A549 (cell line): ENCODE measurements at regions not wholly inside any gene's neighbourhood (a gene's known extent, or its start where the extent isn't known, plus 50 kb on each side); places are given as distances from the start of the nearest gene placed in this dataset.

Experiments used
- ATAC-seq, 2 experiments: fragments of 200-7000 bp in 1 of 2; fragments of >200 bp in 1 of 2; cut with Nextera tagmentation in 1 of 2; cut with Tn5 transposase in 1 of 2; 3 replicates each; pipeline versions ENCODE4 v1.8.0 to v1.9.1; 2018 to 2020; ENCODE audit warnings: mild to moderate bottlenecking in 1 of 2, moderate library complexity in 1 of 2
- CTCF ChIA-PET: fragments of 300-600 bp; sonication (Branson Sonifier 250); formaldehyde crosslinking; extraction: SDS; loops from one replicate; lab custom pipeline; 2021; ENCODE audit warnings: antibody characterized with exemption, inconsistent platforms; lab: Yijun Ruan, JAX
- POLR2A ChIA-PET: fragments of 350-600 bp; formaldehyde crosslinking; extraction: SDS; loops from one replicate; lab custom pipeline; 2021; ENCODE audit warnings: antibody characterized with exemption, inconsistent platforms; lab: Yijun Ruan, JAX
- DNase-seq, 2 experiments: peaks; one replicate each; pipeline versions ENCODE4 v3.0.0 to v3.0.0-alpha.2; 2011 to 2016; ENCODE audit warnings: low read depth in 1 of 2, low spot score in 1 of 2
- FAIRE-seq: peaks from 2 replicates; lab custom pipeline; 2011; peaks lifted over from hg19 to GRCh38; lab: Jason Lieb, UNC
- H3K27ac ChIP-seq, 2 experiments: fragments of >200 bp; sonication (Bioruptor Twin); formaldehyde crosslinking; 3 replicates each; pipeline ENCODE4 v1.5.1; 2016 to 2017
- H3K4me1 ChIP-seq: fragments of >200 bp; sonication (Bioruptor Twin); formaldehyde crosslinking; 3 replicates; pipeline ENCODE4 v1.6.1; 2016
- H3K4me2 ChIP-seq: fragments of >200 bp; sonication (Bioruptor Twin); formaldehyde crosslinking; 3 replicates; pipeline ENCODE4 v1.6.1; 2016
- H3K4me3 ChIP-seq: fragments of >200 bp; sonication (Bioruptor Twin); formaldehyde crosslinking; 3 replicates; pipeline ENCODE4 v1.5.1; 2016
- H3K9me3 ChIP-seq: fragments of >200 bp; sonication (Bioruptor Twin); formaldehyde crosslinking; 3 replicates; pipeline ENCODE4 v1.6.1; 2016
- ATOH8 ChIP-seq: fragments of 250-450 bp; sonication (Bioruptor Pico); IDR thresholded peaks from 2 replicates; pipeline ENCODE4 v1.5.0; 2020; ENCODE audit warnings: low read depth, mild to moderate bottlenecking, moderate library complexity
- BHLHE40 ChIP-seq: IDR thresholded peaks from 2 replicates; pipeline ENCODE4 v1.6.1; 2012; ENCODE audit warnings: low read depth, low read length, inconsistent platforms
- CBX2 ChIP-seq: fragments of 200-600 bp; sonication (generic); IDR thresholded peaks from 2 replicates; pipeline ENCODE4 v1.6.1; 2016; ENCODE audit warnings: low read depth, mild to moderate bottlenecking, borderline replicate concordance
- CEBPB ChIP-seq, 2 experiments: fragments of >200 bp in 1 of 2; sonication (Bioruptor Twin) in 1 of 2; formaldehyde crosslinking in 1 of 2; IDR thresholded peaks; 2 replicates each; pipeline ENCODE4 v1.6.1; 2012 to 2016
- CHD4 ChIP-seq: fragments of 200-600 bp; sonication (generic); IDR thresholded peaks from 2 replicates; pipeline ENCODE4 v1.6.1; 2016; ENCODE audit warnings: antibody characterized with exemption, mild to moderate bottlenecking, borderline replicate concordance
- EHMT2 ChIP-seq: fragments of 200-600 bp; sonication (generic); IDR thresholded peaks from 2 replicates; pipeline ENCODE4 v1.6.1; 2016; ENCODE audit warnings: antibody characterized with exemption, low read depth, mild to moderate bottlenecking, moderate library complexity
- EP300 ChIP-seq, 2 experiments: fragments of >200 bp; sonication (Bioruptor Twin); formaldehyde crosslinking; IDR thresholded peaks; 2 replicates in 1 of 2; 3 replicates in 1 of 2; pipeline ENCODE4 v1.6.1; 2016 to 2017
- ESRRA ChIP-seq: fragments of 150-350 bp; IDR thresholded peaks from 2 replicates; pipeline ENCODE4 v1.6.1; 2014; ENCODE audit warnings: mild to moderate bottlenecking, low read length, borderline replicate concordance
- FOSL2 ChIP-seq, 2 experiments: fragments of 450-650 bp in 1 of 2; fragments of >200 bp in 1 of 2; sonication (Bioruptor Twin) in 1 of 2; formaldehyde crosslinking; IDR thresholded peaks; 2 replicates each; pipeline versions ENCODE4 v1.5.0 to v1.6.1; 2016 to 2020; ENCODE audit warnings: mild to moderate bottlenecking in 1 of 2, moderate library complexity in 1 of 2
- HOXA7 ChIP-seq: fragments of 250-450 bp; sonication (Bioruptor Pico); IDR thresholded peaks from 2 replicates; pipeline ENCODE4 v1.5.0; 2020; ENCODE audit warnings: mild to moderate bottlenecking, moderate library complexity
- HOXB13 ChIP-seq: fragments of 250-450 bp; sonication (Bioruptor Pico); IDR thresholded peaks from 2 replicates; pipeline ENCODE4 v1.5.0; 2020; ENCODE audit warnings: low read depth, mild to moderate bottlenecking, moderate library complexity
- KDM5A ChIP-seq: fragments of 200-600 bp; sonication (generic); IDR thresholded peaks from 2 replicates; pipeline ENCODE4 v1.6.1; 2016; ENCODE audit warnings: antibody characterized with exemption, mild to moderate bottlenecking
- MAFK ChIP-seq: fragments of 450-650 bp; IDR thresholded peaks from 2 replicates; pipeline ENCODE4 v1.6.1; 2014; ENCODE audit not compliant: partially characterized antibody
- MAZ ChIP-seq: fragments of 150-350 bp; IDR thresholded peaks from 2 replicates; pipeline ENCODE4 v1.6.1; 2014; ENCODE audit warnings: antibody characterized with exemption, low read depth, low read length, borderline replicate concordance
- MYC ChIP-seq: IDR thresholded peaks from 2 replicates; pipeline ENCODE4 v1.6.1; 2012; ENCODE audit warnings: mild to moderate bottlenecking, inconsistent platforms, low read length, improper control_type of control experiment, borderline replicate concordance
- POLR2A ChIP-seq: IDR thresholded peaks from 2 replicates; pipeline ENCODE4 v1.6.1; 2012; ENCODE audit warnings: mild to moderate bottlenecking, low read length
- POLR2AphosphoS2 ChIP-seq: conservative IDR thresholded peaks from 2 replicates; pipeline ENCODE4 v1.6.1; 2012; ENCODE audit warnings: low read length, improper control_type of control experiment, inconsistent platforms
- RAD21 ChIP-seq, 2 experiments: fragments of >200 bp in 1 of 2; sonication (Bioruptor Twin) in 1 of 2; formaldehyde crosslinking in 1 of 2; IDR thresholded peaks in 1 of 2; conservative IDR thresholded peaks in 1 of 2; 2 replicates in 1 of 2; 3 replicates in 1 of 2; pipeline ENCODE4 v1.6.1; 2012 to 2018; ENCODE audit warnings: inconsistent platforms in 1 of 2
- RFX5 ChIP-seq: fragments of 450-650 bp; IDR thresholded peaks from 2 replicates; pipeline ENCODE4 v1.7.1; 2014; ENCODE audit warnings: antibody characterized with exemption, mild to moderate bottlenecking, moderate library complexity
- SREBF2 ChIP-seq: fragments of 450-650 bp; IDR thresholded peaks from 2 replicates; pipeline ENCODE4 v1.6.1; 2014; ENCODE audit warnings: mild to moderate bottlenecking, moderate library complexity
- ZFP36 ChIP-seq: fragments of 450-650 bp; IDR thresholded peaks from 2 replicates; pipeline ENCODE4 v1.6.1; 2014; ENCODE audit warnings: borderline replicate concordance; ENCODE audit not compliant: partially characterized antibody
- ZSCAN20 ChIP-seq: fragments of 250-450 bp; sonication (Bioruptor Pico); IDR thresholded peaks from 2 replicates; pipeline ENCODE4 v1.8.0; 2022; ENCODE audit warnings: mild to moderate bottlenecking, moderate library complexity
- WGBS: methylation state at CpG from one replicate; pipeline ENCODE4 v1.1.6; 2017; ENCODE audit errors: missing lambda C conversion rate; 5-methylcytosine and 5-hydroxymethylcytosine counted together
- TF ChIP-seq, protein P1 (sequence below): fragments of 450-650 bp; IDR thresholded peaks from 2 replicates; pipeline ENCODE4 v1.6.1; 2014; ENCODE audit warnings: antibody characterized with exemption
- TF ChIP-seq, protein P2 (sequence below): fragments of >200 bp; sonication (Bioruptor Twin); formaldehyde crosslinking; IDR thresholded peaks from 2 replicates; pipeline ENCODE4 v1.6.1; 2016
- TF ChIP-seq, protein P3 (sequence below): fragments of >200 bp; sonication (Bioruptor Twin); formaldehyde crosslinking; IDR thresholded peaks from 3 replicates; pipeline ENCODE4 v1.6.1; 2016
- TF ChIP-seq, protein P4 (sequence below): IDR thresholded peaks from 2 replicates; pipeline ENCODE4 v1.6.1; 2012

DNA sequence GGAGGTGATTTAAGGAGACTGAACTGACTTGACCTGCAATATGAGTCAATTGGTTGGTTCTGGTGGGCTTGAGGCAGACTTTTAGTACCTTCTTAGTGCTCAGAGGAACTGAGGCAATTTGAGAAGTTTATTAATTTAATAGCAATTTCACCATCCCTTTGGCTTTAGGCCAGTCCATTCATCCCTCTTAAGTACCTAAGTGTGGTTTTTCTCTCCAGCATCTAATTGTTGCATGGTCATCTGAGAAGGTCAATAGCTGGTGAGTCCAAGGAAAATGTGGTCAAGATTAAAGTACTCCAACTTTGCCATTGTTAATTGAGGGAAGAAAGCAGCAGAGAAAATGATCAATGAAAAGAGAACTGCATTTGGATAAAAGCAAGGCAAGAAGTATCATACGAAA, 115.4 kb upstream of the DYRK2 start:
- FAIRE-seq (no peak), DNase-seq (no peak), ATAC-seq (no peak)
- no peak for TF ChIP-seq MAZ
- no peak for TF ChIP-seq ATOH8 (CRISPR knock-in tag)
- no peak for TF ChIP-seq KDM5A
- TF ChIP-seq, protein P1, sequence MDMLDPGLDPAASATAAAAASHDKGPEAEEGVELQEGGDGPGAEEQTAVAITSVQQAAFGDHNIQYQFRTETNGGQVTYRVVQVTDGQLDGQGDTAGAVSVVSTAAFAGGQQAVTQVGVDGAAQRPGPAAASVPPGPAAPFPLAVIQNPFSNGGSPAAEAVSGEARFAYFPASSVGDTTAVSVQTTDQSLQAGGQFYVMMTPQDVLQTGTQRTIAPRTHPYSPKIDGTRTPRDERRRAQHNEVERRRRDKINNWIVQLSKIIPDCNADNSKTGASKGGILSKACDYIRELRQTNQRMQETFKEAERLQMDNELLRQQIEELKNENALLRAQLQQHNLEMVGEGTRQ: no peak
- no peak for TF ChIP-seq POLR2A
- TF ChIP-seq EHMT2: no peak
- no peak for TF ChIP-seq ZSCAN20 (CRISPR knock-in tag)
- H3K9me3 ChIP-seq: no peaks in the 10 kb centered on the region
- H3K27ac ChIP-seq: no peak overlapping the region
- H3K4me2 ChIP-seq: no peak overlapping the region
- WGBS: 89% methylated on average over 1 of the region's 1 CpG
- H3K4me3 ChIP-seq: no peak overlapping the region
- peaks cover 22% of the 10 kb centered on the region for H3K4me1 ChIP-seq
- ChIA-PET POLR2A (no interaction called here), CTCF (interaction anchor here (1.2 kb wide), 1 partner anchor 9 kb away, joined by 3 read pairs; no protein-coding TSS in a partner anchor)

DNA sequence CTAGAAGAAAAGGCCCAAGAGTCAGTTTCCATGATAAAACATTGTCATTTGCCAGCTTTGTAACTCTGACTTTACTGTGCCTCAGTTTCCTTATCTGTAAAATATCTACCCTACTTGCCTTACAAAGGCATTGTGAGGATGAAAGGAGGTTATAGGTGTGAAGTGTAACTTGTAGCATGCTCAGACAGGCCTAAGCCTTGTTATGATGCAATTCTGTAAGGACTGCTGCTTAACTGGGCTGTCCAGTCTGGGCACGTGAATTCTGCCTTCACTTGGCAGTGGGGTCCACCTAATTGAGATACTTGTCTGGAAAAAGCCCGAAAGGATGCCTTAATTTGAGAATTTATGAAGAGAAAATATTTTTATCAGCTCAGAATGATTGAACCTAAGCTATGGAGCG, 114.5 kb upstream of the DYRK2 start:
- ATAC-seq (no peak), FAIRE-seq (no peak), DNase-seq (no peak)
- H3K4me3 ChIP-seq: no peak overlapping the region
- H3K9me3 ChIP-seq: no peaks in the 10 kb centered on the region
- 53% methylated on average over 3 of the region's 3 CpGs for WGBS
- H3K27ac ChIP-seq: peak overlapping the region; percentile 36 to 40
- POLR2A ChIA-PET: interaction anchor here (1.3 kb wide), 1 partner anchor 114 kb away, joined by 5 read pairs; the partner anchor contains the start of gene DYRK2
- peak overlapping the region; percentile 40 for H3K4me2 ChIP-seq
- TF ChIP-seq ZFP36 (no peak), KDM5A (no peak), CHD4 (no peak), POLR2AphosphoS2 (no peak), EP300 (IDR thresholded peaks at IDR 0.05) (no peak)
- TF ChIP-seq, protein P1: no peak
- TF ChIP-seq, protein P2, sequence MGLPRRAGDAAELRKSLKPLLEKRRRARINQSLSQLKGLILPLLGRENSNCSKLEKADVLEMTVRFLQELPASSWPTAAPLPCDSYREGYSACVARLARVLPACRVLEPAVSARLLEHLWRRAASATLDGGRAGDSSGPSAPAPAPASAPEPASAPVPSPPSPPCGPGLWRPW: no peak
- CTCF ChIA-PET: interaction anchor here (0.9 to 1.2 kb wide), 2 partner anchors 10 to 37 kb away, joined by 3 read pairs; no protein-coding TSS in a partner anchor
- peaks cover 22% of the 10 kb centered on the region for H3K4me1 ChIP-seq

- Histone ChIP-seq H3K4me2 (peak overlapping the region; percentile 40), H3K4me1 (peaks cover 22% of the 10 kb centered on the region), H3K27ac (peak overlapping the region; percentile 40 to 50), H3K9me3 (no peaks in the 10 kb centered on the region), H3K4me3 (no peak overlapping the region)
- TF ChIP-seq RFX5 (no peak), MYC (no peak), FOSL2 (IDR thresholded peaks at IDR 0.05) (no peak), FOSL2 (CRISPR knock-in tag; IDR thresholded peaks at IDR 0.05) (peak; percentile 23; the same call in 1 of the 2 replicates), HOXA7 (CRISPR knock-in tag) (no peak), SREBF2 (no peak), MAZ (no peak), ESRRA (no peak), MAFK (no peak), CEBPB (IDR thresholded peaks at IDR 0.05) (no peak), HOXB13 (no peak), BHLHE40 (no peak), RAD21 (conservative IDR thresholded peaks at IDR 0.05 in 1 of 2, IDR thresholded peaks at IDR 0.05 in 1 of 2) (no peak), CBX2 (no peak)
- TF ChIP-seq, protein P3, sequence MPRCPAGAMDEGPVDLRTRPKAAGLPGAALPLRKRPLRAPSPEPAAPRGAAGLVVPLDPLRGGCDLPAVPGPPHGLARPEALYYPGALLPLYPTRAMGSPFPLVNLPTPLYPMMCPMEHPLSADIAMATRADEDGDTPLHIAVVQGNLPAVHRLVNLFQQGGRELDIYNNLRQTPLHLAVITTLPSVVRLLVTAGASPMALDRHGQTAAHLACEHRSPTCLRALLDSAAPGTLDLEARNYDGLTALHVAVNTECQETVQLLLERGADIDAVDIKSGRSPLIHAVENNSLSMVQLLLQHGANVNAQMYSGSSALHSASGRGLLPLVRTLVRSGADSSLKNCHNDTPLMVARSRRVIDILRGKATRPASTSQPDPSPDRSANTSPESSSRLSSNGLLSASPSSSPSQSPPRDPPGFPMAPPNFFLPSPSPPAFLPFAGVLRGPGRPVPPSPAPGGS: no peak
- TF ChIP-seq, protein P2: no peak
- TF ChIP-seq, protein P4, sequence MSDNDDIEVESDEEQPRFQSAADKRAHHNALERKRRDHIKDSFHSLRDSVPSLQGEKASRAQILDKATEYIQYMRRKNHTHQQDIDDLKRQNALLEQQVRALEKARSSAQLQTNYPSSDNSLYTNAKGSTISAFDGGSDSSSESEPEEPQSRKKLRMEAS: 0 out of 2 replicates have a peak, but pooled peaks have one; percentile 17
- DNase-seq: peak; percentile 20 to 47
- 22% methylated on average over 4 of the region's 4 CpGs for whole genome bisulfite sequencing
- POLR2A ChIA-PET: interaction anchor here (1.3 kb wide), 1 partner anchor 113 kb away, joined by 5 read pairs; the partner anchor contains the start of gene DYRK2
- no peak for FAIRE-seq
- CTCF ChIA-PET: no interaction called here
- ATAC-seq: peak; percentile 81 to 88; a peak in 5 of 6 replicates
Measured at GRCh38 chr12:67534681-67535080, 113.9 kb upstream of the DYRK2 start.
